OCI-LY1 (cell line): ENCODE measurements at regions not wholly inside any gene's neighbourhood (a gene's known extent, or its start where the extent isn't known, plus 50 kb on each side); places are given as distances from the start of the nearest gene placed in this dataset.

Experiments
- CTCF ChIP-seq: fragments of 200-600 bp; sonication (generic), shearing (Covaris generic); IDR thresholded peaks from 2 replicates; pipeline ENCODE4 v1.5.1; 2017; ENCODE audit warnings: mild to moderate bottlenecking, antibody characterized with exemption, low read length, moderate library complexity, mixed read lengths
- EZH2 ChIP-seq: fragments of 200-600 bp; sonication (generic), shearing (Covaris generic); IDR thresholded peaks from 2 replicates; pipeline ENCODE4 v1.8.0; 2017; ENCODE audit warnings: borderline replicate concordance, mixed run types, mild to moderate bottlenecking, antibody characterized with exemption, low read length, moderate library complexity, mixed read lengths

GRCh38 chr5:13540168-13540750, 404.2 kb downstream of the DNAH5 start:
- no peak for TF ChIP-seq CTCF
- TF ChIP-seq EZH2, result no peak
